ENCODE measurements at regions not wholly inside any gene's neighbourhood (a gene's known extent, or its start where the extent isn't known, plus 50 kb on each side); places are given as distances from the start of the nearest gene placed in this dataset.

- TF ChIP-seq CTCF (conservative IDR thresholded peaks at IDR 0.05; ENCODE audit: low read depth, low read length): no peak
- TF ChIP-seq EZH2 (IDR thresholded peaks at IDR 0.05; ENCODE audit: borderline replicate concordance, low read depth, low read length, poor library complexity, severe bottlenecking): no peak
Observed at GRCh38 chr5:74372502-74373064, 267.9 kb downstream of the ENC1 start.
